Upper lobe of right lung (tissue), 1 donor: ENCODE measurements at regions not wholly inside any gene's neighbourhood (a gene's known extent, or its start where the extent isn't known, plus 50 kb on each side); places are given as distances from the start of the nearest gene placed in this dataset.

Experiments used
- ATAC-seq: fragments of 200-7000 bp; cut with Tn5 transposase; one replicate; pipeline ENCODE4 v1.9.1; 2020; ENCODE audit warnings: mild to moderate bottlenecking, moderate library complexity
- DNase-seq: peaks from one replicate; pipeline ENCODE4 v3.0.0-alpha.2; 2020
- H3K27ac ChIP-seq: fragments of 200-600 bp; one replicate; pipeline ENCODE4 v1.8.0; 2022
- H3K27me3 ChIP-seq: fragments of 200-600 bp; one replicate; pipeline ENCODE4 v1.8.0; 2022; ENCODE audit warnings: mild to moderate bottlenecking
- H3K36me3 ChIP-seq: fragments of 200-600 bp; one replicate; pipeline ENCODE4 v1.8.0; 2022
- H3K4me1 ChIP-seq: fragments of 200-600 bp; one replicate; pipeline ENCODE4 v1.8.0; 2022
- H3K4me3 ChIP-seq: fragments of 200-600 bp; one replicate; pipeline ENCODE4 v1.8.0; 2022; ENCODE audit warnings: mild to moderate bottlenecking
- H3K9me3 ChIP-seq: fragments of 200-600 bp; one replicate; pipeline ENCODE4 v1.8.0; 2022
- intact Hi-C: fragments of 100-400 bp; cut with DNase I; formaldehyde crosslinking; loops from one replicate; pipeline ENCODE4 v1.11.0; 2022
- TF ChIP-seq, protein P1 (sequence below): fragments of 200-600 bp; IDR thresholded peaks from one replicate; pipeline ENCODE4 v1.8.0; 2022; ENCODE audit warnings: antibody characterized with exemption
- donor health status: DM: no; HTN: yes; CAD: no; lungs with severe emphysema.

DNA sequence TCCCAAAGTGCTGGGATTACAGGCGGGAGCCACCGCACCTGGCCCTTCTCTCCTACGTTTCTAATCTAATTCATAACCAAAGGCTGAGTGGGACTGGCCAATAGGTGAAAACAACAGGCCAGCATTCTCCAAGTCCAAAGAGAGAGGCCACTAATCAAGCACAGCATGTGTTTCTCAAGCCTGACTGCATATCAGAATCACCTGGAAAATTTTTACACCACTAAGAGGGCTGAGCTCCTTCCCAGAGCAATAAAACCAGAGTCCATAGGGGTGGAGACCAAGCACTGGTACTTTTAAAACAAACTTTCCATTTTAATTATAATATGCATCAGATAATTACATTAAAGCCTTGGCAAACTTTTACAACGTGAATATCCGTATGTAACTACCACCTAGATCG, 254.4 kb downstream of the OPA1 start:
- peaks cover 18% of the 10 kb centered on the region for H3K4me1 ChIP-seq
- no peaks in the 10 kb centered on the region for H3K9me3 ChIP-seq
- DNase-seq (no peak), ATAC-seq (no peak)
- H3K27me3 ChIP-seq, result no peaks in the 10 kb centered on the region
- H3K36me3 ChIP-seq, result no peaks in the 10 kb centered on the region
- H3K4me3 ChIP-seq, result no peak overlapping the region
- intact Hi-C loops, result no loop called here
- H3K27ac ChIP-seq, result no peak overlapping the region
- TF ChIP-seq, protein P1, sequence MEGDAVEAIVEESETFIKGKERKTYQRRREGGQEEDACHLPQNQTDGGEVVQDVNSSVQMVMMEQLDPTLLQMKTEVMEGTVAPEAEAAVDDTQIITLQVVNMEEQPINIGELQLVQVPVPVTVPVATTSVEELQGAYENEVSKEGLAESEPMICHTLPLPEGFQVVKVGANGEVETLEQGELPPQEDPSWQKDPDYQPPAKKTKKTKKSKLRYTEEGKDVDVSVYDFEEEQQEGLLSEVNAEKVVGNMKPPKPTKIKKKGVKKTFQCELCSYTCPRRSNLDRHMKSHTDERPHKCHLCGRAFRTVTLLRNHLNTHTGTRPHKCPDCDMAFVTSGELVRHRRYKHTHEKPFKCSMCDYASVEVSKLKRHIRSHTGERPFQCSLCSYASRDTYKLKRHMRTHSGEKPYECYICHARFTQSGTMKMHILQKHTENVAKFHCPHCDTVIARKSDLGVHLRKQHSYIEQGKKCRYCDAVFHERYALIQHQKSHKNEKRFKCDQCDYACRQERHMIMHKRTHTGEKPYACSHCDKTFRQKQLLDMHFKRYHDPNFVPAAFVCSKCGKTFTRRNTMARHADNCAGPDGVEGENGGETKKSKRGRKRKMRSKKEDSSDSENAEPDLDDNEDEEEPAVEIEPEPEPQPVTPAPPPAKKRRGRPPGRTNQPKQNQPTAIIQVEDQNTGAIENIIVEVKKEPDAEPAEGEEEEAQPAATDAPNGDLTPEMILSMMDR, result no peak

DNA sequence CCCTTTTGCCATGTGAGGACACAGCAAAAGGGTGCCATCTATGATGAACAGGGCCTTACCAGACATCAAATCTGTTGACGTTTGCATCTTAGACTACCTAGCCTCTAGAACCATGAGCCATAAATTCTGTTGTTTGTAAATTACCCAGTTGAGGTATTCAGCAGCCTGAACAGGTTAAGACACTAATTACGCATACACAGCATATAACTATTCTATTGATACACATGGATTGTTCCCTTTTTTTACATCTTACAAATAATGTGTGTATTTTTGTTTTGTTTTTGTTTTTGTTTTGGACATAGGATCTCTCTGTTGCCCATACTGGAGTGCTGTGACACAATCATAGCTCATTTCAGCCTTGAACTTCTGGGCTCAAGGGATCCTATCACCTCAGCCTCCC, 255.5 kb downstream of the OPA1 start:
- no peaks in the 10 kb centered on the region for H3K9me3 ChIP-seq
- H3K4me1 ChIP-seq, result peaks cover 30% of the 10 kb centered on the region
- no peak for ATAC-seq
- H3K36me3 ChIP-seq, result no peaks in the 10 kb centered on the region
- intact Hi-C loops, result no loop called here
- no peaks in the 10 kb centered on the region for H3K27me3 ChIP-seq
- no peak overlapping the region for H3K4me3 ChIP-seq
- DNase-seq, result no peak
- TF ChIP-seq, protein P1, result no peak
- H3K27ac ChIP-seq, result no peak overlapping the region

DNA sequence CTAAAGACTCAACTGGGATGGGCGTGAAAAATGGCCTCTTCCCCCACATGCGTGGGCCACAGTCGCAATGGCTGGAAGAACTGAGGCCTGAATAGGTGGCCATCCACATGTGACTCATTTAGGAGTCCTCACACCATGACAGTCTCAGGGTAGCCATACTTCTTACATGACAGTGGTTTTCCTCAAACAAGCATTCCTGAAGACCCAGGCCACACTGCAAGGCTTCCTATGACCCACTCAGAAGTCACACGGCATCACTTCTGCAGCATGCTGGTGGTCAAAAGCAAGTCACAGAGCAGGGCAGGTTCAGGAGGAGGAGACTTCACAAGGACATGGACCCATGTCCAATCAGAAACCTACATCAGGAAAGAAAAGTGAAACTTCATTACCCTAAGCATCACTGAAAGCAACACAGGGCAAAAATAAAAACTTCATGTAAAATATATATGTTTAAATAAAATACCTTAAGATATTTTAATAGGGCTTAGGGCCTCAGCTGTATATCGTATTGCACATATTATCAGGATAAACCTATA, 257.1 kb downstream of the OPA1 start:
- no peaks in the 10 kb centered on the region for H3K9me3 ChIP-seq
- intact Hi-C loops, result no loop called here
- DNase-seq (no peak), ATAC-seq (no peak)
- no peaks in the 10 kb centered on the region for H3K36me3 ChIP-seq
- H3K27ac ChIP-seq, result no peak overlapping the region
- peaks cover 32% of the 10 kb centered on the region for H3K4me1 ChIP-seq
- no peak overlapping the region for H3K4me3 ChIP-seq
- H3K27me3 ChIP-seq, result no peaks in the 10 kb centered on the region
- TF ChIP-seq, protein P1, result no peak

DNA sequence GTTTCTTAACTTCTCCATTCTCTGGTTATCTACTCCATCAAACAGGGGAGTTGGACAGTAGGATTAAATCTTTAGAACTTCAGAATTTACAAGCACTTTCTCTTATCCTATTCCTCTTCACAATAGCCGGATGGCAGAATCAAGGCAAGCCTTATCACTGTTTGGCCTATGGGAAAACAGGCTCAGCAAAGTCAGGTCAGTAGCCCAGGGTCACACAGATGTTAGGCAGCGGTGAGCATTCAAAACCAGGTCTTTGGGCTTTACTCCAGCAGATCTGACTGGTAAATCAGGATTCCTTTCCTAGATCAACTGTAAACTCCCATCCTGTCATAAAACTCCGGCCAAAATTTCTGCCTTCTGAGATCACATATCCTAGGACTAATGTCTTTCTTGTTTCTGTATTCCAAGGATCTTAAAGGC, 258.4 kb downstream of the OPA1 start:
- Histone ChIP-seq H3K27ac (peak overlapping the region; percentile 34), H3K27me3 (no peaks in the 10 kb centered on the region), H3K36me3 (no peaks in the 10 kb centered on the region), H3K4me1 (peaks cover 28% of the 10 kb centered on the region), H3K9me3 (no peaks in the 10 kb centered on the region), H3K4me3 (no peak overlapping the region)
- intact Hi-C loops, result no loop called here
- DNase-seq (no peak), ATAC-seq (no peak)
- TF ChIP-seq, protein P1, result no peak

DNA sequence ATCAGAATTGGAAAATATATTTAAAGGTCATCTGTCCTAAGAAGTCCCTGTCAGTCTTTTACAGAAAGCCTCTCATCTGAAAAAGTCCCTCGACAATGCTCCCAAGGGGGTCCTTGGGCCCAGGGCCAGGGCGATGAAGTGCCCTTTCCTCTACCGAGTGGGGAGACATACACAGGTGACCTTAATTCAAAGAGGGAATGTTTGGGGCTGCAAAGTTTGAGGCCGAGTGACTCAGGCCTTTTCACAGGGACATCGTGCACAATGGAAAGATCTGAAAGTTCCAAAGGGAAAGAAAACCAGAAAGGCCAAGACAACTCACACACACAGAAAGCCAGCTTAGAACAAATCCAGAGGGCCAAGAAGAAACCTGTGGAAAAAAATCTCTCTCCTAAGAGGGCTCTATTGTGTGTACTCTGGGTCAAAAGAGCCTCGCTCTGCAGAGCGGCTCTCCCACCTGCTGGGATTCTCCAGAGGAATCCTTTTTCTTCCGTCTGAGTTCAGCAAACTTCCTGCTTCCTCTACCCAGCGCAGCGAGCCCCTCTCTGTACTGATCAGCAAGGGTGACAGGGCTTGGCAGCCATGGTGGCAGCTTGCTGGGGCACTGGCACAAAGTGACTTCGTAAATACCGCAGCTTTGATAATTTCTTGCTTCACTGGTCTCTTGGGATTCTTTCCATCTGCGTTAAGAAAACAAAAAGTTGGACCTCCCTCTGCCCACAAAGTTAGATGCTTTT, 259.1 kb downstream of the OPA1 start:
- Histone ChIP-seq H3K27ac (peak overlapping the region; percentile 34), H3K4me1 (peaks cover 28% of the 10 kb centered on the region), H3K9me3 (no peaks in the 10 kb centered on the region), H3K36me3 (no peaks in the 10 kb centered on the region), H3K4me3 (no peak overlapping the region), H3K27me3 (no peaks in the 10 kb centered on the region)
- ATAC-seq, result peak; percentile 50
- intact Hi-C loops, result no loop called here
- DNase-seq, result no peak
- TF ChIP-seq, protein P1, result no peak
